ENCODE measurements at regions not wholly inside any gene's neighbourhood (a gene's known extent, or its start where the extent isn't known, plus 50 kb on each side); places are given as distances from the start of the nearest gene placed in this dataset.
"Not testable (repeated sequence)": the region's sequence is repeated elsewhere in the genome, so short reads cannot be mapped to it uniquely, and the experiment has no call there.

DNA sequence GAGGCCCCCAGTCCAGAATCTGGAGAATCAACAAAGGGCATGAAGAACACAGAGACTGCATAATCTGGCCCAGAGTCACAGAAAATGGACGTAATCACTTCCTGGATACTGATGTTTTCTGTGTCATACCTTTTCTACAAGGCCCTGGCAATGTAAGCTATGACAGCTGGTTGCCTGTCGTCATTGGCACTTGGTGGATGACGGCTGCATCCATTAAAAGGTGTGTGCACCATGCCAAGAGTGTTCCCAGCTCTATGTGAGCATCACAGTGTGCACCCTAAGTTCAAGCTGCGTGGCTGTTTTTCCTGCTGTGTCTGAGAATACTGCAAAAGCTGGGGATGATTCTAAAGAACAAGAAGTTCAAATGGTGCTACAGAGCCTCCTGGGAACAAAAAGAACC lies 275.2 kb upstream of the CNR1 start:
- Histone ChIP-seq H3K4me3 (ENCODE audit: low read length in 3 of 3) (no peak overlapping the region), H3K9me3 (ENCODE audit: control insufficient read depth in 3 of 3, low read length in 3 of 3) (peaks cover 0 to 2% (median 0%) of the 10 kb centered on the region in 3 donors), H3K4me1 (ENCODE audit: control insufficient read depth in 3 of 3, insufficient read depth in 3 of 3, low read length in 3 of 3) (no peaks in the 10 kb centered on the region), H3K9ac (ENCODE audit: low read depth in 1 of 3, low read length in 3 of 3) (no peak overlapping the region), H3K36me3 (ENCODE audit: control insufficient read depth in 3 of 3, insufficient read depth in 3 of 3, low read length in 3 of 3) (no peaks in the 10 kb centered on the region), H3K27ac (ENCODE audit: low read depth, low read length) (no peak overlapping the region), H3K27me3 (ENCODE audit: control insufficient read depth in 3 of 3, insufficient read depth in 3 of 3, low read length in 3 of 3) (no peaks in the 10 kb centered on the region)

GRCh38 chr6:88428068-88428467 lies 261.9 kb upstream of the CNR1 start:
- Histone ChIP-seq H3K9ac (ENCODE audit: low read depth in 1 of 3, low read length in 3 of 3) (no peak overlapping the region), H3K36me3 (ENCODE audit: control insufficient read depth in 3 of 3, insufficient read depth in 3 of 3, low read length in 3 of 3) (no peaks in the 10 kb centered on the region), H3K9me3 (ENCODE audit: control insufficient read depth in 3 of 3, low read length in 3 of 3) (no peaks in the 10 kb centered on the region), H3K27ac (ENCODE audit: low read depth, low read length) (no peak overlapping the region), H3K4me1 (ENCODE audit: control insufficient read depth in 3 of 3, insufficient read depth in 3 of 3, low read length in 3 of 3) (no peaks in the 10 kb centered on the region), H3K27me3 (ENCODE audit: control insufficient read depth in 3 of 3, insufficient read depth in 3 of 3, low read length in 3 of 3) (no peaks in the 10 kb centered on the region), H3K4me3 (ENCODE audit: low read length in 3 of 3) (no peak overlapping the region)

DNA sequence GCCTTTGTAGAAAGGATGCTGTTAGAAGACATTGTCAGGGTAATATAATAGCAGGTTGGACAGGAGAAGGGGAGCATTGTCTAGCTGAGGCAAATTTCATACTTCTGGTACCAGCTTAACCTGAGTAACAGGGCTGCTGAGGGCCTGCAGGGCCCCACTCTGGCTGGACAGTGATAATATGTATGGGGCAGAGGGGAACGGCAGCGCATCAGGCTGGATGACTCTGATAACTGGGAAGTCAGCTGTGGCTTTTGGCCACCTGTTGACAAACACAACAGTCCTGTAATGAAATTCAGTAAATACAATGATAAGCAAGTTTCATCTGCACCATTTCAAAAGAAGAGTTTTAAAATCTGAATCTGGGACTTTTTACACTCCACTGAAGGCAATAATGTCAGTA lies 259.9 kb upstream of the CNR1 start:
- Histone ChIP-seq H3K36me3 (ENCODE audit: control insufficient read depth in 3 of 3, insufficient read depth in 3 of 3, low read length in 3 of 3) (no peaks in the 10 kb centered on the region), H3K9me3 (ENCODE audit: control insufficient read depth in 3 of 3, low read length in 3 of 3) (no peaks in the 10 kb centered on the region), H3K4me3 (ENCODE audit: low read length in 3 of 3) (no peak overlapping the region), H3K4me1 (ENCODE audit: control insufficient read depth in 3 of 3, insufficient read depth in 3 of 3, low read length in 3 of 3) (no peaks in the 10 kb centered on the region), H3K9ac (ENCODE audit: low read depth in 1 of 3, low read length in 3 of 3) (no peak overlapping the region), H3K27ac (ENCODE audit: low read depth, low read length) (no peak overlapping the region), H3K27me3 (ENCODE audit: control insufficient read depth in 3 of 3, insufficient read depth in 3 of 3, low read length in 3 of 3) (no peaks in the 10 kb centered on the region)

- no peak overlapping the region for H3K27ac ChIP-seq (ENCODE audit: low read depth, low read length)
- H3K9ac ChIP-seq (ENCODE audit: low read depth in 1 of 3, low read length in 3 of 3): no peak overlapping the region
- H3K9me3 ChIP-seq (ENCODE audit: control insufficient read depth in 3 of 3, low read length in 3 of 3): no peaks in the 10 kb centered on the region
- H3K4me3 ChIP-seq (ENCODE audit: low read length in 3 of 3): no peak overlapping the region
- H3K36me3 ChIP-seq (ENCODE audit: control insufficient read depth in 3 of 3, insufficient read depth in 3 of 3, low read length in 3 of 3): no peaks in the 10 kb centered on the region
- no peaks in the 10 kb centered on the region for H3K4me1 ChIP-seq (ENCODE audit: control insufficient read depth in 3 of 3, insufficient read depth in 3 of 3, low read length in 3 of 3)
- H3K27me3 ChIP-seq (ENCODE audit: control insufficient read depth in 3 of 3, insufficient read depth in 3 of 3, low read length in 3 of 3): no peaks in the 10 kb centered on the region
Observed at GRCh38 chr6:88422831-88423230, 256.7 kb upstream of the CNR1 start.

DNA sequence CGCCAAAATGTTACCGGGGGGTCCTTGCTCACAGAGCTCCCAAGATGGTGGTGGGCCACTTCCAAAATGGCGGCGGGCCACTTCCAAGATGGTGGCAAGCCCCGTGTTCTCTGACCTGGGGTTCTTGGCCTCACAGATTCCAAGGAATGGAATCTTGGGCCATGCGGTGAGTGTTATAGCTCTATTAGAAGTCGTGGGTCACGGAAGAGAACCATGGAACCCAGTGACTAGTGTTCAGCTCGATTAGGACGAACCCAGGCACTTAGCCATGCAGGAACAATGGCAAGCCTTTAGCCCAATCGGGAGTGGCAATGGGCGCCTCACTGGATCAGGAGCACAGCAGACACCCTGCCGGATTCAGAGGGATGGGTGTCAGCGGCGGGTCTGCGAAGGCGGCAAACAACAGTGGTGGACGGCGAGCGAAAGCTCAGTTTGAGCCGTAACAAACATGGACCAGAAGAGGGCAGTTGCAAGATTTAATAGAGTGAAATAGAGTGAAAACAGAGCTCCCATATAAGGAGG lies 254.9 kb upstream of the CNR1 start:
- H3K9me3 ChIP-seq (ENCODE audit: control insufficient read depth in 3 of 3, low read length in 3 of 3); H3K27ac ChIP-seq (ENCODE audit: low read depth, low read length); H3K36me3 ChIP-seq (ENCODE audit: control insufficient read depth in 3 of 3, insufficient read depth in 3 of 3, low read length in 3 of 3); H3K27me3 ChIP-seq (ENCODE audit: control insufficient read depth in 3 of 3, insufficient read depth in 3 of 3, low read length in 3 of 3); H3K4me1 ChIP-seq (ENCODE audit: control insufficient read depth in 3 of 3, insufficient read depth in 3 of 3, low read length in 3 of 3); H3K9ac ChIP-seq (ENCODE audit: low read depth in 1 of 3, low read length in 3 of 3); H3K4me3 ChIP-seq (ENCODE audit: low read length in 3 of 3): not testable (repeated sequence)

- not testable (repeated sequence) for H3K4me1 ChIP-seq (ENCODE audit: control insufficient read depth in 3 of 3, insufficient read depth in 3 of 3, low read length in 3 of 3); H3K27me3 ChIP-seq (ENCODE audit: control insufficient read depth in 3 of 3, insufficient read depth in 3 of 3, low read length in 3 of 3); H3K36me3 ChIP-seq (ENCODE audit: control insufficient read depth in 3 of 3, insufficient read depth in 3 of 3, low read length in 3 of 3); H3K9ac ChIP-seq (ENCODE audit: low read depth in 1 of 3, low read length in 3 of 3); H3K27ac ChIP-seq (ENCODE audit: low read depth, low read length); H3K4me3 ChIP-seq (ENCODE audit: low read length in 3 of 3); H3K9me3 ChIP-seq (ENCODE audit: control insufficient read depth in 3 of 3, low read length in 3 of 3)
Observed at GRCh38 chr6:88418921-88419810, 253.0 kb upstream of the CNR1 start.

GRCh38 chr6:88417361-88417760 lies 251.2 kb upstream of the CNR1 start:
- not testable (repeated sequence) for H3K9ac ChIP-seq (ENCODE audit: low read depth in 1 of 3, low read length in 3 of 3); H3K4me3 ChIP-seq (ENCODE audit: low read length in 3 of 3); H3K9me3 ChIP-seq (ENCODE audit: control insufficient read depth in 3 of 3, low read length in 3 of 3); H3K27ac ChIP-seq (ENCODE audit: low read depth, low read length); H3K36me3 ChIP-seq (ENCODE audit: control insufficient read depth in 3 of 3, insufficient read depth in 3 of 3, low read length in 3 of 3); H3K4me1 ChIP-seq (ENCODE audit: control insufficient read depth in 3 of 3, insufficient read depth in 3 of 3, low read length in 3 of 3); H3K27me3 ChIP-seq (ENCODE audit: control insufficient read depth in 3 of 3, insufficient read depth in 3 of 3, low read length in 3 of 3)

GRCh38 chr6:88413459-88413858 lies 247.3 kb upstream of the CNR1 start:
- H3K27me3 ChIP-seq (ENCODE audit: control insufficient read depth in 3 of 3, insufficient read depth in 3 of 3, low read length in 3 of 3): no peaks in the 10 kb centered on the region
- H3K36me3 ChIP-seq (ENCODE audit: control insufficient read depth in 3 of 3, insufficient read depth in 3 of 3, low read length in 3 of 3): no peaks in the 10 kb centered on the region
- no peak overlapping the region for H3K27ac ChIP-seq (ENCODE audit: low read depth, low read length)
- no peak overlapping the region for H3K4me3 ChIP-seq (ENCODE audit: low read length in 3 of 3)
- no peaks in the 10 kb centered on the region for H3K4me1 ChIP-seq (ENCODE audit: control insufficient read depth in 3 of 3, insufficient read depth in 3 of 3, low read length in 3 of 3)
- no peaks in the 10 kb centered on the region for H3K9me3 ChIP-seq (ENCODE audit: control insufficient read depth in 3 of 3, low read length in 3 of 3)
- H3K9ac ChIP-seq (ENCODE audit: low read depth in 1 of 3, low read length in 3 of 3): no peak overlapping the region

DNA sequence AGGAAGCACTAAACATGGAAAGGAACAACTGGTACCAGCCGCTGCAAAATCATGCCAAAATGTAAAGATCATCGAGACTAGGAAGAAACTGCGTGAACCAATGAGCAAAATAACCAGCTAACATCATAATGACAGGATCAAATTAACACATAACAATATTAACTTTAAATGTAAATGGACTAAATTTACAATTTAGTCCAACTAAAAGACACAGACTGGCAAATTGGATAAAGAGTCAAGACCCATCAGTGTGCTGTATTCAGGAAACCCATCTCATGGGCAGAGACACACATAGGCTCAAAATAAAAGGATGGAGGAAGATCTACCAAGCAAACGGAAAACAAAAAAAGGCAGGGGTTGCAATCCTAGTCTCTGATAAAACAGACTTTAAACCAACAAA lies 242.2 kb upstream of the CNR1 start:
- not testable (repeated sequence) for H3K9me3 ChIP-seq (ENCODE audit: control insufficient read depth in 3 of 3, low read length in 3 of 3); H3K9ac ChIP-seq (ENCODE audit: low read depth in 1 of 3, low read length in 3 of 3); H3K27ac ChIP-seq (ENCODE audit: low read depth, low read length); H3K4me3 ChIP-seq (ENCODE audit: low read length in 3 of 3); H3K27me3 ChIP-seq (ENCODE audit: control insufficient read depth in 3 of 3, insufficient read depth in 3 of 3, low read length in 3 of 3); H3K36me3 ChIP-seq (ENCODE audit: control insufficient read depth in 3 of 3, insufficient read depth in 3 of 3, low read length in 3 of 3); H3K4me1 ChIP-seq (ENCODE audit: control insufficient read depth in 3 of 3, insufficient read depth in 3 of 3, low read length in 3 of 3)

- not testable (repeated sequence) for H3K36me3 ChIP-seq (ENCODE audit: control insufficient read depth in 3 of 3, insufficient read depth in 3 of 3, low read length in 3 of 3); H3K27me3 ChIP-seq (ENCODE audit: control insufficient read depth in 3 of 3, insufficient read depth in 3 of 3, low read length in 3 of 3); H3K4me3 ChIP-seq (ENCODE audit: low read length in 3 of 3); H3K9ac ChIP-seq (ENCODE audit: low read depth in 1 of 3, low read length in 3 of 3); H3K4me1 ChIP-seq (ENCODE audit: control insufficient read depth in 3 of 3, insufficient read depth in 3 of 3, low read length in 3 of 3); H3K27ac ChIP-seq (ENCODE audit: low read depth, low read length); H3K9me3 ChIP-seq (ENCODE audit: control insufficient read depth in 3 of 3, low read length in 3 of 3)
Observed at GRCh38 chr6:88406674-88407073, 240.5 kb upstream of the CNR1 start.
